Left renal pelvis (tissue), 4 donors: ENCODE measurements at regions not wholly inside any gene's neighbourhood (a gene's known extent, or its start where the extent isn't known, plus 50 kb on each side); places are given as distances from the start of the nearest gene placed in this dataset.
"Not testable (repeated sequence)": the region's sequence is repeated elsewhere in the genome, so short reads cannot be mapped to it uniquely, and the experiment has no call there.

Experiments used
- DNase-seq, 4 donors: peaks; one replicate each; pipeline ENCODE4 v3.0.0-alpha.2; 2013; ENCODE audit warnings: low read depth in 4 of 4, low spot score in 3 of 4

DNA sequence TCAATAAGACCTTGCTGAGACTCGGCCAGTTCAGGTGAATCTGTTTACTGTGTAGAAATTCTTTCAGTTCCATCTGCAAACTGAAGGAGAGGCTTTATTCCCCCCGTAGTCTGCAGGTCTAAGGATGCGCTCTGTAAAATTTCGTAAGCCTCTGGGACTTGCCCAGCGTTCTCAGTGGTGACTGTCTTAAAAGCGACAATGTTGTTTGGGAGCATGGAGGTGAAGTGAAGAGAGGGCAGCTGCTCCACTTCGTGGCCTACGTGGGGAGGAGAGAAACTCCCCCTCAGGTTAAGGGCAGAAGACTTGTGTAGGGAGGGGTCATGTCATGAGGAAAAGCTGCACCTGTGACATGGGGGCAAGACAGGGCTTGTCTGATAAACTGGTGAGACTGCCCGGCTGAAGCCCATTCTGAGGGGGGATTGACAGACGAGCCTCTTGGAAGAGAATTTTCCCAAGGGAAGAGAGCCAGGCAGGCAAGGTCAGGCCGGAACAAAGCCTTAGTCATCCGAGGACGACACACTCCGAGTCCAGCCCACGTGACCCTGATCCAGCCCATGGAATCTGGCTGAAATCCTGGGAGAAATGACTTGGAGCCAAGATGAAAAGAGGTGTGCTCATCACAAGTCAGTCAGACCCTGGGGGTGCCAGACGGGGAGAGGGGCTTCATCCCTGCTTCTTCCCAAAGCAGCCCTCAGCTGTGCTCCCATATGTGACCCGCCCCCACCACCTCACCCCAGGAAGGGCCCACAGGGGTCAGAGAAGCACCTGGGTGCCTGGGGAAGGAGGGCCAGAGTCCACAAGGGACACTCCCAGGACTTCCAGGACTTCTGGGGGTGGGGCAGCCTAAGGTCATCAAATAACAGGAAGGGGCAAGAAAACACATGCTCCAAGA, 88.5 kb upstream of the SH3BP4 start:
- no peak for DNase-seq

GRCh38 chr2:234861841-234862735, 89.7 kb upstream of the SH3BP4 start:
- DNase-seq = no peak

DNA sequence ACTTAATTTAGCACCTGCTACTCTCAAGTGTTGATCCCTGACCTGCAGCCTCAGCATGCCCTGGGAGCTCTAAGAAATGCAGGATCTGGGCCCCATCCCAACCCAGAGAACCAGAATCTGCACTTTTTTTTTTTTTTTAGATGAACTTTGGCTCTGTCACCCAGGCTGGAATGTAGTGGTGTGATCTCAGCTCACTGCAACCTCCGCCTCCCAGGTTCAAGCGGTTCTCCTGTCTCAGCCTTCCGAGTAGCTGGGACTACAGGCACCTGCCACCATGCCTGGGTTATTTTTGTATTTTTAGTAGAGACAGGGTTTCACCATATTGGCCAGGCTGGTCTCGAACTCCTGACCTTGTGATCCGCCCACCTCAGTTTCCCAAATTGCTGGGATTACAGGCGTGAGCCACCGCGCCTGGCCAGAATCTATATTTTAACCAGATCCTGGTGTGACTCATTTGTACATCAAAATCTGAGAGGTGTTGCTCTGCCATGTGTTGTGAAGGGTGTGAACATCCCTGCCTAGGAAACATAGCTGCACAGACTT, 92.4 kb upstream of the SH3BP4 start:
- DNase-seq = not testable (repeated sequence)

DNA sequence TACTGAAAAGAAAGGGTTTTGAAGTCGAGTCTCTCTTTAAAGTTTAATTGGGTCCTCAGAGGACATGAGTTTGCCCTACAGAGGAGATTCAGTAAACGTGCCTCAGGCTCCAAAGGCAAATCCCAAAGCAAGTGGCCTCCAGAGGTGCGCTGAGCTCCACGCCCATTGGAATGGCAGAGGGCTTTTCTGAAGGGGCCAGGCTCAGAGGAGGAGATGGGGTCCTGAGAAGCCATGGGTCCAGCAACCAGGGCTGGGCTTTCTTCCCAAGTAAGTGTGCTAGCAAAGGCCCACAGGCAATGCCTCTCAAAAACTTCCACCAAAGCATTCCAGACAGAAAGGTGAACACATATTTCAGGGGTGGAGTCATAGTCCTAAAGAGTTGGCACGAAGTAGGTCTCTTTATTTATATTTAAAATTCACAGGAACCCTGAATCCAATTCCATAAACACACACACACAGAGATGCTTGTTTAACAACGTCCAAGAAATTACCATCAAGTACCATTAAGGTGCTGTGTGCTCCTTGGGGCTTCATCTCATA, 93.0 kb upstream of the SH3BP4 start:
- DNase-seq = no peak

DNA sequence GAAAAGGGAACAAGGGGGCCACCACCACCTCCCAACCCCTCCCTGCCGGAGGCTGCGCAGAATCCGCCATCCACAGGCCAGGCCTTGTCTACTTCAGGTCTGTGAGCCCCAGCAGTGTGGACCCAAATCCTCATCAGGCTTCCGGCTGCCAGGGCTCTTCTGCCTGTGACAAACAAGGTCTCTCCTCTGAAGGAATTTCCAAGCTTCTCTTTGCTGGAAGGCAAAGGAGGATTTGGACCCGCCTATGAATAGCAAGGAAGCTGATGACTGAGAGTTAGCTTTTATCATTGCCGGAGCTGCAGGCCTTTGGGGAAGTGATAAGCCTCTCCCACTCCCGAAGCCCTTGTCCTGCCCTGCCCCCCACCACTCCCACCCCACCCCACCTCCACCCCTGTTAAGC, 93.7 kb upstream of the SH3BP4 start:
- DNase-seq = no peak

DNA sequence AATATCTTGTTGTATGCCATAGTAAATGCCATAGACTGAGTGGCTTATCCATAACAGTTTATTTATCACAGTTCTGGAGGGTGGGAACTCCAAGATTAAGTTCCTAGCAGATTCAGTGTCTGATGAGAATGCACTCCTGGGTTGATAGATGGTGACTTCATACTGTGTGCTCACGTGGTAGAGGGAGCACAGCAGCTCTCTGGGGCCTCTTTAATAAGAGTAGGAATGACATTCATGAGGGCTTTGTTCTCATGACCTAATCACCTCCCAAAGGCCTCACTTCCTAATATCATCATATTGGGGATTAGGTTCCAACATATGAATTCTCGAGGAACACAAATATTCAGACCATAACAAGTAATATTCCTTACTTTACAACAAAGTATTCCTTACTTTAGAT, 98.1 kb upstream of the SH3BP4 start:
- DNase-seq = no peak

DNA sequence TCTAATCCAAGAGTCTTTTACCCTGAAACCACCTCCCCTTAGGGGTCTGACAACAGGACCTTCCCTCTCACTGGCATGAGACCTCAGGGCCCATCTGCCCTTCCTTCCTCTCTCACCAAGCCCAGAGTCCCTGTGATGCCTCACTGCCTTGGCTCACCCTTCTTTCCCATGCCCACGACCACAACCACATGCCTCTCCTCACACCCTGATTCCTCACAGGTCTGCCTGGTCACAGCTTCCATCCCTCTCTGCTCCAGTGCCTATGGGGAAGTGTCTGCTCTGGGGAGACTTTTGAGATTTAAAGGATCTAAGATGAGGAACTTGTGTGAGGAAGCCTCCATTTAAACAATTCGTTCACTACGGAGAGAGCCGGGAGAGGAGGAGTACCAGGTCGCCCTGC, 98.9 kb upstream of the SH3BP4 start:
- no peak for DNase-seq

- DNase-seq = no peak
Observed at GRCh38 chr2:234852035-234852434, 99.8 kb upstream of the SH3BP4 start.

DNA sequence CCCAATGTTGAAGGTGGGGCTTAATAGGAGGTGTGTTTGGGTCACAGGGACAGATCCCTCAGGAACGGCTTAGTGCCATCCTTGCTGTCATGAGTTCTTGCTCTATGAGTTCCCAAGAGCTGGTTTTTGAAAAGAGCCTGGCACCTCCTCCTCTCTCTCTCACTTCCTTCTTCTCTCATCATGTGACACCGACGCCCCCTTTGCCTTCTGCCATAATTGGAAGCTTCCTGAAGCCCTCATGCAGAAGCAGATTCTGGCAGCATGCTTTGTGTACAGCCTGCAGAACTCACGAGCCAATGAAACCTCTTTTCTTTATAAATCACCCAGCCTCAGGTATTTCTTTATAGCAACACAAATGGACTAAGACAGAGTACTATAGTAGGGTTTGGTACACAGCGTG, 100.4 kb upstream of the SH3BP4 start:
- no peak for DNase-seq

- no peak for DNase-seq
Observed at GRCh38 chr2:234850818-234851217, 101.0 kb upstream of the SH3BP4 start.

DNA sequence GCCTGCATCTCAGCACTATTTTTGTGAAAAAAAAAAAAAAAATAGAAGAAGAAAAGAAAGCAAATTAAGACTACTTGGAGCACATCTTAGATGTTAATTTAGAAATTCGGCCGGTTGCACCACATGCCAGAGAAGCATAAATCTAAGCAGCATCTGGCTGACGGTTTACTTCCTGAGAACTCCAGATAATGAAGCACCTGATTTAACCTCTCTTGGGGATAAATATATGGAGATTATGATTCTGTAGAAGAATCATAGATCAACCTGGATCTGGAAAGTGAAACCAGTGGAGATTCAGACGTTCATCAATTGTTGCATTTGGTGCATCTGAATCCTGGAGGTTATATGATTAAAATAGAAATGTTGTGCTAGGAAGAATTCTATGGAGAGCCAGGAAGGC, 102.1 kb upstream of the SH3BP4 start:
- DNase-seq = no peak

GRCh38 chr2:234848578-234848977, 103.2 kb upstream of the SH3BP4 start:
- DNase-seq = no peak

- no peak for DNase-seq
Observed at GRCh38 chr2:234847639-234848038, 104.2 kb upstream of the SH3BP4 start.

DNA sequence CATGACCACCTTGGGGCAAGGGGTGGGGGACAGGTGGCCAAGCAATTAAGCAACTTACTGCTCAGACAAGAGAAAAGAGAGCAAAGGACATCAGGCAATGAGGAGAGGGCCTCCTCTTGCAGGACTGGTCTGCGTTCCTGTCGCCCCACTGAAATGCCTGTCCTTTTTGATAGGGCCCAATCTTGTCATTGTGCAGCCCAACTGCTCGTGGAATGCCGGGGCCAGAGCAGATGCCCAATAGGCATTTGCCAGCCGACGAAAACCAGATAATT, 104.5 kb upstream of the SH3BP4 start:
- DNase-seq = no peak

DNA sequence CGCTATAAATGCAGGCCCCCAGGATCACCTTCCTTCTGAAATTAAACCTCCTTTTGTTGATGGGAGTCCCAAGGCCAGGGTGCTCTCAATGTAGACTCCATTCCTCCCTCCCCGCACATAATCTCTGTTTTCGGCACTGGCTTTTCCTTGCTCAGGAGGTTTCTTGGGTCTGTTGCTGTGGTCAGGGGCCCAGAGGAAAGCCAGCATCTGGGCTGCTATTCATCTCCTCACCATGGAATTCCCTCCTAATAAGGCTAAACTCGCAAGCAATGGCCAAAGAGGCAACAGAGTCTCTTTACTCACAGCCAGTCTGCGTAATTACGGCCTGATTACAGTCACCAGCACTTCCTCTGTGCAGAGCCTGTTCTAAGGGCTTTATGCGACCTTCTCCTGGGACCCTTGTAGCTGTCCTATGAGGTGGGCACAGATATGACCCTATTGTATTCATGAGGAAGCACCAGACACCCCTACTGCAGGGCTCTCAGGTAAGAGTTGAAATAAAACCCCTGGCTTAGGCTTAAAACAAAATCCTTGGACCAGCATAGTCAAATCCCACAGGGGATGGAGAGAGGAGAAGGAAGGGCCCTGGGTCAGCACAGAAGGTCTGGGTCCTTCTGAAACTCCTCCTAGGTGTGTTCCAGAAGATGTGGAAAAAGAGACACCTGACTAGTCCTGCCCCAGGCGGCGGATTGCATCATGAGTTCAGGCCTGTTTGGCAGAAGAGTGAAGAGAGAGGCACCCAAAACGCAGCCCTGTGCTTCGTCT, 105.0 kb upstream of the SH3BP4 start:
- no peak for DNase-seq

DNA sequence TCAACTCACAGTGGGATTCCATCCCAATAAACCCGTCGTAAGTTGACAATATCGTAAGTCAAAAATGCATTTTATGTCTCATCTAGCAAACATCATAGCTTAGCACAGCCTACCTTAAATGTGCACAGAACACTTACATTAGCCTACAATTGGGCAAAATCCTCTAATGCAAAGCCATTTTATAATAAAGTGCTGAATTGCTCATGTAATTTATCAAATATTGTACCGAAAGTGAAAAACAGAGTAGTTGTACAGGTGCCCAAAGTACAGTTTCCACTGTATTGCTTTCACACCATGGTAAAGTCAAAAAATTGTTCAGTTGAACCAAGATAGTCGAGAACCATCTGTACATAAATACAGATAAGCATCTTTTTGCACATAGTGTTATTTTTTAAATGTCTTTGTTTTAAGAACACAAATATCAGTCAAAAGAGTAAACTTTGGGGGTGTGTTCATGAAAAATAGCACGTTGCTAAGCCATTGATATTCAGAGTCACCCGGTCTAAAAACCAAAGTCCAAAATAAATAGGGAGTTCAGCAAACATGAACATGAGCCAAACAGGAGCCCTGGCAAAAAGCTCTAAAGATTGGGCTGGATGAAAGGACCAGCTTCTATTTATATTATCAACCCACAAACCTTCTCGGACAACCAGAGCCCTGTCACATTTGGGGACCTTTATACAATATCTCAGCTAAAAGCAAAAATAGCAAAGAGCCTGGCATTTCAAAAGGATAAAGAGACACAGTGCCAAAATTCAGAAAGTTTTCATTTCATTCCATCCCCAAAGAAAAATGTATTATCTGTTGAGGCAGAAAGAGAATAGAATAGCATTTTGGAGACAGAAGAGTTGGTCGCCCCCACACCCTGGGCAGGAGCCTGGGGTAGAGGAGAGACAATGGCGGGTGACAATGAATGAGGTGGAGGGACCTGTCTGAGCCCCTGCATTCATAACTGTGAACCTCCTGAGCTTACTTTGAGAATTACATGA, 105.9 kb upstream of the SH3BP4 start:
- no peak for DNase-seq

DNA sequence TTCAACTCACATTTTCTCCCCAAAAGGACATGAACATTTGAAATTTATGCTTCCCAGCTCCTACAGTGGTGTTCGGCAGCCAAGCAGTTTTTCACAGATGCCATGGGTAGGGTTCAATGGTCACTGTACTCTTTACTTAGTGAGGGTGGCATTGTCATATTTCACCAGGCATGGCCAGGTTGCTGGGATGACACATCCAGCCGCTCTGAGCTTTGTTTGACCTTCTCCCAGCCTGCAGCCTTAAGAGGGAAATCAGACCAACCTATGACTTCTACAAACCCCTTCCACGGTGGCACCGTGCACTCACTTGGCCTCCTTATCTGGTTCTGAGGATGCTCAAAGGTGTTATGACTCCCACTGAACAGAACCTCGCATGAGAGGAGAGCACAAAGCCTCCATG, 108.4 kb upstream of the SH3BP4 start:
- no peak for DNase-seq

GRCh38 chr2:234842753-234843152, 109.1 kb upstream of the SH3BP4 start:
- DNase-seq = no peak

- DNase-seq = no peak
Observed at GRCh38 chr2:234841321-234842015, 110.3 kb upstream of the SH3BP4 start.
